ENCODE measurements at regions not wholly inside any gene's neighbourhood (a gene's known extent, or its start where the extent isn't known, plus 50 kb on each side); places are given as distances from the start of the nearest gene placed in this dataset.

DNA sequence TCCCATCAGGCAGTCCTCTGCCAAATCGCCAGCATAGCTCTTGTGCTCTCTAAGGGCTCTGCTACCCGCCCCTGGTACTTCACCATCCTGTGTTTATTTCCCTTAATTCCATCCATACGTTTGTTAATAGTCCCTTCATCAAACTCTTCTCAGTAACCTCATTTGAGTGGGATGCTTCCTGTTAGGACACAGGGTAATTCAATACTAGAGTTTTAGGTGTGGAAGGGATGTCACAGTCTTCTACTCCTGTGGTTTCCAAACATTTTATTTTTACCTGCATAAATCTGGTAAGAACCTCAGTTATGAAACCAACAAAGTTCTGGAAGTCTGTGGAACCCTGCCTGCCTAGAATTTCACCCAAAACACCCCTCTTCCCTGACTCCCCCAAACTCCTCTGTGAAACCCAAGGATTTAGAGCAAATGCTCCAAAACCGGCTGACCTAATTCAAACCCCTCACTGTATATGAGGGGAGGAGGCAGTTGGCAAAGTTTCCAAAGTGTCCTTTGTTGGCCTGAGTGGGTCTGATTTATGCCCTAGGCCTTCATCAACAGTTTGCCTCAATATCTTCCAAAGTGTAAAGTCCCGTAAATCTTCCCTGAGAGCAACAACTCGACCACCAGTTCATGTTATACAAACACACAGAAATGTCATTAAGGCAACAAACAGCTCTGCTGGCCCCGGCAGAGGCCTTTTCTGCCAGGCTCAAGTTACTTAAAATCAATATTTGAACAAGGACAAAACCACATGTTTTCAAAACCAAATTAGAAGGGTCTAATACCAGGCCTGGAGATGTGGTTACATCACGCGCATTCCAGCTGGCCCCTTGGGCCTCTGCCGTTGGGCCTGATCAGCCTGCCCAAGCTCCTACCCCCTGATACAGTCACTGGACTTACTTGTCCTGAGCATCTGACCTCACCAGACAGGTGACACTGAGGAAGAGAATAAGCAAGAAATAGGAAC is 82.4 kb upstream of the FGGY start:
- no peak for TF ChIP-seq CTCF (IDR thresholded peaks at IDR 0.05)
- no peak for TF ChIP-seq POLR2AphosphoS5 (IDR thresholded peaks at IDR 0.05; ENCODE audit: low read depth, low read length)
- TF ChIP-seq, protein P1, sequence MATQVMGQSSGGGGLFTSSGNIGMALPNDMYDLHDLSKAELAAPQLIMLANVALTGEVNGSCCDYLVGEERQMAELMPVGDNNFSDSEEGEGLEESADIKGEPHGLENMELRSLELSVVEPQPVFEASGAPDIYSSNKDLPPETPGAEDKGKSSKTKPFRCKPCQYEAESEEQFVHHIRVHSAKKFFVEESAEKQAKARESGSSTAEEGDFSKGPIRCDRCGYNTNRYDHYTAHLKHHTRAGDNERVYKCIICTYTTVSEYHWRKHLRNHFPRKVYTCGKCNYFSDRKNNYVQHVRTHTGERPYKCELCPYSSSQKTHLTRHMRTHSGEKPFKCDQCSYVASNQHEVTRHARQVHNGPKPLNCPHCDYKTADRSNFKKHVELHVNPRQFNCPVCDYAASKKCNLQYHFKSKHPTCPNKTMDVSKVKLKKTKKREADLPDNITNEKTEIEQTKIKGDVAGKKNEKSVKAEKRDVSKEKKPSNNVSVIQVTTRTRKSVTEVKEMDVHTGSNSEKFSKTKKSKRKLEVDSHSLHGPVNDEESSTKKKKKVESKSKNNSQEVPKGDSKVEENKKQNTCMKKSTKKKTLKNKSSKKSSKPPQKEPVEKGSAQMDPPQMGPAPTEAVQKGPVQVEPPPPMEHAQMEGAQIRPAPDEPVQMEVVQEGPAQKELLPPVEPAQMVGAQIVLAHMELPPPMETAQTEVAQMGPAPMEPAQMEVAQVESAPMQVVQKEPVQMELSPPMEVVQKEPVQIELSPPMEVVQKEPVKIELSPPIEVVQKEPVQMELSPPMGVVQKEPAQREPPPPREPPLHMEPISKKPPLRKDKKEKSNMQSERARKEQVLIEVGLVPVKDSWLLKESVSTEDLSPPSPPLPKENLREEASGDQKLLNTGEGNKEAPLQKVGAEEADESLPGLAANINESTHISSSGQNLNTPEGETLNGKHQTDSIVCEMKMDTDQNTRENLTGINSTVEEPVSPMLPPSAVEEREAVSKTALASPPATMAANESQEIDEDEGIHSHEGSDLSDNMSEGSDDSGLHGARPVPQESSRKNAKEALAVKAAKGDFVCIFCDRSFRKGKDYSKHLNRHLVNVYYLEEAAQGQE (IDR thresholded peaks at IDR 0.05; ENCODE audit: insufficient read depth in 1 of 2, low read depth in 2 of 2, low read length in 1 of 2) = no peak
- no peak for TF ChIP-seq SIN3A (IDR thresholded peaks at IDR 0.05; ENCODE audit: borderline replicate concordance, insufficient read depth, low read depth, low read length)
